ENCODE measurements at regions not wholly inside any gene's neighbourhood (a gene's known extent, or its start where the extent isn't known, plus 50 kb on each side); places are given as distances from the start of the nearest gene placed in this dataset.

GRCh38 chr6:72476646-72477045 is 145.2 kb upstream of the KCNQ5 start:
- no peak for DNase-seq
- ATAC-seq (ENCODE audit: low FRiP score), result no peak
- Histone ChIP-seq H3K36me3 (ENCODE audit: control insufficient read depth in 1 of 2, insufficient read depth in 2 of 2, low read length in 1 of 2) (no peaks in the 10 kb centered on the region), H3K9me3 (ENCODE audit: control insufficient read depth, low read length) (no peaks in the 10 kb centered on the region), H3K27me3 (ENCODE audit: control insufficient read depth in 1 of 2, insufficient read depth in 2 of 2, low read length in 1 of 2) (no peaks in the 10 kb centered on the region), H3K4me3 (ENCODE audit: low read length in 2 of 2) (no peak overlapping the region), H3K4me1 (ENCODE audit: control insufficient read depth in 1 of 2, insufficient read depth in 2 of 2, low read length in 2 of 2) (no peaks in the 10 kb centered on the region), H3K27ac (ENCODE audit: low read depth in 1 of 2, low read length in 2 of 2) (no peak overlapping the region)
- intact Hi-C loops (cut with DNase I), result no loop called here
- WGBS, 2 donors, result 79 to 80% methylated on average over 6 of the region's 6 CpGs

DNA sequence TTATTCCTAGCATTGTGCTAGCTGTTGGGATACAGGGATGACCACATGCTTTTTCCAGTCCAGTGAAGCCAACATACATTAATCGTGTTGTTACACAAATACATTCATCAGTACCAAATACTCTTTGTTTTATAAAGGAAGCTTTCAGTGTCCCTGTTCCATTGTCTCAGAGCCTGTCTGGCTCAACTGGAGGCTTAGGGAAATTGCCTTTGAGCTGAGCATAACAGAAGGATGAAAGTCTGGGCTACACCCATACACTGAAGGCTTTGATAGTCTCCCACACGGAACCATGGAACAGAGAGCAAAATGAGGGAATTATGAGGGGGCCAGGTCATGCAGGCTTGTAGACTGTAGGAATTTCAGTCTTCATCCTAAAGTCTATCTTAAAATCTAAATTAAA is 126.4 kb upstream of the KCNQ5 start:
- intact Hi-C loops (cut with DNase I), result no loop called here
- ATAC-seq (ENCODE audit: low FRiP score), result no peak

DNA sequence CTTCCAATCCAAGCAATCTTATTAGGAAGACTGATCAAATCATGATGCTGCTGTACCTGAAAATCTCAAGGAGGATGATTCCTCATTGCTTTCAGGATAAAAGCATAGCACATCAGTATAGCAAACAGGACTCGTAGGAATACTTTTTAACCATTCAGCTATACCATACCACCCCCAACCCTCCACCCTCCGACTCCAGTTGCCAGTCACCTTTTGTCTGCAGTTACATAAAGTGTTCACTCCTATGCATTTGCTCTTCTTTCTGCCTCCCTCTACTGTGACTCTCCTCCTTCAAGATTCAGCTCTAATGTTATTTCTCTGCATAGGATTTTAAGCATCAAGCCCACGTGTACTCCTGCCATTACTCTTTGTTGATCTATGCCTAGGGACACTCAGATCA is 124.7 kb upstream of the KCNQ5 start:
- H3K27me3 ChIP-seq (ENCODE audit: control insufficient read depth in 1 of 2, insufficient read depth in 2 of 2, low read length in 1 of 2), result peaks cover 0 to 2% of the 10 kb centered on the region in 2 donors
- WGBS, 2 donors, result 54 to 60% methylated on average over 3 of the region's 3 CpGs
- H3K36me3 ChIP-seq (ENCODE audit: control insufficient read depth in 1 of 2, insufficient read depth in 2 of 2, low read length in 1 of 2), result no peaks in the 10 kb centered on the region
- ATAC-seq (ENCODE audit: low FRiP score), result no peak
- no peaks in the 10 kb centered on the region for H3K9me3 ChIP-seq (ENCODE audit: control insufficient read depth, low read length)
- intact Hi-C loops (cut with DNase I), result no loop called here
- H3K4me1 ChIP-seq (ENCODE audit: control insufficient read depth in 1 of 2, insufficient read depth in 2 of 2, low read length in 2 of 2), result no peaks in the 10 kb centered on the region
- no peak for DNase-seq
- no peak overlapping the region for H3K4me3 ChIP-seq (ENCODE audit: low read length in 2 of 2)
- H3K27ac ChIP-seq (ENCODE audit: low read depth in 1 of 2, low read length in 2 of 2), result no peak overlapping the region

More for the DNA sequence above, 126.4 kb upstream of the KCNQ5 start:
- H3K4me3 ChIP-seq (ENCODE audit: low read length in 2 of 2), result no peak overlapping the region
- no peaks in the 10 kb centered on the region for H3K4me1 ChIP-seq (ENCODE audit: control insufficient read depth in 1 of 2, insufficient read depth in 2 of 2, low read length in 2 of 2)
- no peak overlapping the region for H3K27ac ChIP-seq (ENCODE audit: low read depth in 1 of 2, low read length in 2 of 2)
- no peak for DNase-seq
- H3K27me3 ChIP-seq (ENCODE audit: control insufficient read depth in 1 of 2, insufficient read depth in 2 of 2, low read length in 1 of 2), result peaks cover 0 to 2% of the 10 kb centered on the region in 2 donors
- no peaks in the 10 kb centered on the region for H3K9me3 ChIP-seq (ENCODE audit: control insufficient read depth, low read length)
- no peaks in the 10 kb centered on the region for H3K36me3 ChIP-seq (ENCODE audit: control insufficient read depth in 1 of 2, insufficient read depth in 2 of 2, low read length in 1 of 2)
- 78% methylated on average over 2 of the region's 2 CpGs for WGBS, 2 donors

- Histone ChIP-seq H3K4me1 (ENCODE audit: control insufficient read depth in 1 of 2, insufficient read depth in 2 of 2, low read length in 2 of 2) (no peaks in the 10 kb centered on the region), H3K27ac (ENCODE audit: low read depth in 1 of 2, low read length in 2 of 2) (no peak overlapping the region), H3K36me3 (ENCODE audit: control insufficient read depth in 1 of 2, insufficient read depth in 2 of 2, low read length in 1 of 2) (no peaks in the 10 kb centered on the region), H3K27me3 (ENCODE audit: control insufficient read depth in 1 of 2, insufficient read depth in 2 of 2, low read length in 1 of 2) (peaks cover 0 to 2% of the 10 kb centered on the region in 2 donors), H3K4me3 (ENCODE audit: low read length in 2 of 2) (no peak overlapping the region), H3K9me3 (ENCODE audit: control insufficient read depth, low read length) (no peaks in the 10 kb centered on the region)
- intact Hi-C loops (cut with DNase I), result no loop called here
- ATAC-seq (ENCODE audit: low FRiP score) (no peak), DNase-seq (no peak)
- WGBS, 2 donors, result 82% methylated on average over 3 of the region's 3 CpGs
Observed at GRCh38 chr6:72500669-72501068, 121.2 kb upstream of the KCNQ5 start.

DNA sequence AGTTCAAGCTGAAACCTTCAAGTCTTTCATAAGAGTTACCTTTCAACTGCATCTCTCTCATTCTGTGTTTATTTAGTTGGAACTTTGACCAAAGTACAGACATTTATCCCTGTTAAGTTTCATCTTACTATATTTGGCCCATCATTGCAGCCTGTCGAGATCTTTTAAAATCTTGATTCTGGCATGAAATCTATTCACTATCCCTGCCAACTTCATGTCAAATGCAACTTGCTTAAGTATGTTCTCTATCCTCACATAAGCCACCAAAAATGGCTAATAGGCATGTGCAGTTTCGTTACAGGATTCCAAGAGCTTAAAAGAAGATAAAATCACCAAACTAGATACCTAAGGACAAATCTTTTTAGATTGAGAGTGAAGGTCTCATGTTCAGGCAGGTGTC is 117.5 kb upstream of the KCNQ5 start:
- no peaks in the 10 kb centered on the region for H3K9me3 ChIP-seq (ENCODE audit: control insufficient read depth, low read length)
- ATAC-seq (ENCODE audit: low FRiP score) (no peak), DNase-seq (no peak)
- WGBS, 2 donors, result 6 to 15% methylated on average over 2 of the region's 2 CpGs
- H3K27me3 ChIP-seq (ENCODE audit: control insufficient read depth in 1 of 2, insufficient read depth in 2 of 2, low read length in 1 of 2), result no peaks in the 10 kb centered on the region
- H3K4me1 ChIP-seq (ENCODE audit: control insufficient read depth in 1 of 2, insufficient read depth in 2 of 2, low read length in 2 of 2), result no peaks in the 10 kb centered on the region
- H3K27ac ChIP-seq (ENCODE audit: low read depth in 1 of 2, low read length in 2 of 2), result no peak overlapping the region
- intact Hi-C loops (cut with DNase I), result no loop called here
- no peak overlapping the region for H3K4me3 ChIP-seq (ENCODE audit: low read length in 2 of 2)
- H3K36me3 ChIP-seq (ENCODE audit: control insufficient read depth in 1 of 2, insufficient read depth in 2 of 2, low read length in 1 of 2), result no peaks in the 10 kb centered on the region

- Histone ChIP-seq H3K4me3 (ENCODE audit: low read length in 2 of 2) (no peak overlapping the region), H3K36me3 (ENCODE audit: control insufficient read depth in 1 of 2, insufficient read depth in 2 of 2, low read length in 1 of 2) (no peaks in the 10 kb centered on the region), H3K9me3 (ENCODE audit: control insufficient read depth, low read length) (no peaks in the 10 kb centered on the region), H3K4me1 (ENCODE audit: control insufficient read depth in 1 of 2, insufficient read depth in 2 of 2, low read length in 2 of 2) (no peaks in the 10 kb centered on the region), H3K27me3 (ENCODE audit: control insufficient read depth in 1 of 2, insufficient read depth in 2 of 2, low read length in 1 of 2) (no peaks in the 10 kb centered on the region), H3K27ac (ENCODE audit: low read depth in 1 of 2, low read length in 2 of 2) (no peak overlapping the region)
- ATAC-seq (ENCODE audit: low FRiP score), result no peak
- WGBS, 2 donors, result 33 to 84% methylated on average over 2 of the region's 2 CpGs
- no peak for DNase-seq
- intact Hi-C loops (cut with DNase I), result no loop called here
Observed at GRCh38 chr6:72505446-72505845, 116.4 kb upstream of the KCNQ5 start.

- Histone ChIP-seq H3K27me3 (ENCODE audit: control insufficient read depth in 1 of 2, insufficient read depth in 2 of 2, low read length in 1 of 2) (no peaks in the 10 kb centered on the region), H3K27ac (ENCODE audit: low read depth in 1 of 2, low read length in 2 of 2) (no peak overlapping the region), H3K4me3 (ENCODE audit: low read length in 2 of 2) (no peak overlapping the region), H3K9me3 (ENCODE audit: control insufficient read depth, low read length) (no peaks in the 10 kb centered on the region), H3K36me3 (ENCODE audit: control insufficient read depth in 1 of 2, insufficient read depth in 2 of 2, low read length in 1 of 2) (no peaks in the 10 kb centered on the region), H3K4me1 (ENCODE audit: control insufficient read depth in 1 of 2, insufficient read depth in 2 of 2, low read length in 2 of 2) (peaks cover 0 to 2% of the 10 kb centered on the region in 2 donors)
- intact Hi-C loops (cut with DNase I), result no loop called here
- DNase-seq (no peak), ATAC-seq (ENCODE audit: low FRiP score) (no peak)
Observed at GRCh38 chr6:72519871-72520270, 102.0 kb upstream of the KCNQ5 start.

GRCh38 chr6:72521684-72522083 is 100.2 kb upstream of the KCNQ5 start:
- intact Hi-C loops (cut with DNase I), result no loop called here
- DNase-seq (no peak), ATAC-seq (ENCODE audit: low FRiP score) (no peak)
- WGBS, 2 donors, result 83 to 92% methylated on average over 1 of the region's 1 CpG
- no peaks in the 10 kb centered on the region for H3K27me3 ChIP-seq (ENCODE audit: control insufficient read depth in 1 of 2, insufficient read depth in 2 of 2, low read length in 1 of 2)
- H3K36me3 ChIP-seq (ENCODE audit: control insufficient read depth in 1 of 2, insufficient read depth in 2 of 2, low read length in 1 of 2), result no peaks in the 10 kb centered on the region
- H3K27ac ChIP-seq (ENCODE audit: low read depth in 1 of 2, low read length in 2 of 2), result no peak overlapping the region
- H3K4me1 ChIP-seq (ENCODE audit: control insufficient read depth in 1 of 2, insufficient read depth in 2 of 2, low read length in 2 of 2), result peaks cover 0 to 2% of the 10 kb centered on the region in 2 donors
- no peak overlapping the region for H3K4me3 ChIP-seq (ENCODE audit: low read length in 2 of 2)
- no peaks in the 10 kb centered on the region for H3K9me3 ChIP-seq (ENCODE audit: control insufficient read depth, low read length)

DNA sequence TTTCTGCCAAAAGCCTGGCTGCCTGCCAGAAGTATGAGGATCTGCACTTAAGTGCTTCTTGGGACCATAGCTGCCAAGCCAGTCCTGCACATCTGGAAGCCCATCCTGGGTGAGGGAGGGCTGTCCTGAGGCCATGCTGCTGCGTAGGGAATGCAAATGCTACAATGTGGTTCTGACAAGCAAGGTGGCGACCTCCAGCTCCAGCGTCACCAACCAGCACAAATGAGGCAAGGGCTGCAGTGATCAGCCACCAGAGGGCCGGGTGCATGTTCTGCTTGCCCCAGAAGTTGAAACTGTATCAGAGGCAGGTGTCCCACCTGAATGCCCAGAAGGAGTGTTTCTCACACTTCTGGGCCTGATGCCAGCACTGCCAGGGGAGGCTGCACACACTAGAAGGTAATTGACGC is 99.1 kb upstream of the KCNQ5 start:
- Histone ChIP-seq H3K27me3 (ENCODE audit: control insufficient read depth in 1 of 2, insufficient read depth in 2 of 2, low read length in 1 of 2) (no peaks in the 10 kb centered on the region), H3K4me3 (ENCODE audit: low read length in 2 of 2) (no peak overlapping the region), H3K36me3 (ENCODE audit: control insufficient read depth in 1 of 2, insufficient read depth in 2 of 2, low read length in 1 of 2) (no peaks in the 10 kb centered on the region), H3K9me3 (ENCODE audit: control insufficient read depth, low read length) (no peaks in the 10 kb centered on the region), H3K4me1 (ENCODE audit: control insufficient read depth in 1 of 2, insufficient read depth in 2 of 2, low read length in 2 of 2) (peaks cover 0 to 2% of the 10 kb centered on the region in 2 donors), H3K27ac (ENCODE audit: low read depth in 1 of 2, low read length in 2 of 2) (no peak overlapping the region)
- DNase-seq, result no peak
- intact Hi-C loops (cut with DNase I), result no loop called here
- WGBS, 2 donors, result 64 to 67% methylated on average over 5 of the region's 5 CpGs
- ATAC-seq (ENCODE audit: low FRiP score), result no peak

All from aorta (tissue), 5 donors.